HEK293 (cell line): ENCODE measurements at regions not wholly inside any gene's neighbourhood (a gene's known extent, or its start where the extent isn't known, plus 50 kb on each side); places are given as distances from the start of the nearest gene placed in this dataset.

ENCODE experiments used
- BCL6B ChIP-seq: fragments of 450-650 bp; formaldehyde crosslinking; IDR thresholded peaks from 2 replicates; pipeline ENCODE4 v1.5.1; 2017; ENCODE audit warnings: missing biosample characterization, missing genetic modification characterization
- CTCF ChIP-seq: fragments of 450-650 bp; formaldehyde crosslinking; IDR thresholded peaks from 2 replicates; pipeline ENCODE4 v1.5.1; 2016; ENCODE audit warnings: missing biosample characterization, missing genetic modification characterization
- GLI4 ChIP-seq: fragments of 450-650 bp; formaldehyde crosslinking; IDR thresholded peaks from 2 replicates; pipeline ENCODE4 v1.5.1; 2016; ENCODE audit warnings: missing biosample characterization, missing genetic modification characterization
- OVOL3 ChIP-seq: fragments of 450-650 bp; formaldehyde crosslinking; IDR thresholded peaks from 2 replicates; pipeline ENCODE4 v1.5.1; 2016; ENCODE audit warnings: missing biosample characterization, missing genetic modification characterization
- REST ChIP-seq: fragments of 450-650 bp; formaldehyde crosslinking; IDR thresholded peaks from 2 replicates; pipeline ENCODE4 v1.5.1; 2016; ENCODE audit warnings: missing biosample characterization, missing genetic modification characterization
- SETDB1 ChIP-seq: IDR thresholded peaks from one replicate; pipeline ENCODE4 v1.6.1; 2017; ENCODE audit warnings: mild to moderate bottlenecking, low read length, moderate library complexity, mixed read lengths; ENCODE audit not compliant: insufficient read length
- TCF7L2 ChIP-seq: IDR thresholded peaks from 2 replicates; pipeline ENCODE4 v1.6.1; 2011; ENCODE audit warnings: low read depth, mild to moderate bottlenecking, inconsistent platforms, low read length, moderate library complexity, borderline replicate concordance
- ZNF449 ChIP-seq: fragments of 450-650 bp; formaldehyde crosslinking; IDR thresholded peaks from 2 replicates; pipeline ENCODE4 v1.5.1; 2017; ENCODE audit warnings: missing biosample characterization, mild to moderate bottlenecking, missing genetic modification characterization, moderate library complexity
- ZNF473 ChIP-seq: fragments of 450-650 bp; formaldehyde crosslinking; IDR thresholded peaks from 2 replicates; pipeline ENCODE4 v1.5.1; 2017; ENCODE audit warnings: missing biosample characterization, missing genetic modification characterization
- ZNF747 ChIP-seq: fragments of 450-650 bp; formaldehyde crosslinking; IDR thresholded peaks from 2 replicates; pipeline ENCODE4 v1.5.1; 2016; ENCODE audit warnings: missing biosample characterization, missing genetic modification characterization
- ZNF768 ChIP-seq: fragments of 450-650 bp; formaldehyde crosslinking; IDR thresholded peaks from 2 replicates; pipeline ENCODE4 v1.5.1; 2018; ENCODE audit warnings: missing biosample characterization, mild to moderate bottlenecking, missing genetic modification characterization

- TF ChIP-seq REST (no peak), ZNF449 (tag by site-specific recombination) (no peak), GLI4 (tag by site-specific recombination) (no peak), CTCF (no peak), ZNF747 (tag by site-specific recombination) (no peak), BCL6B (tag by site-specific recombination) (no peak), ZNF768 (tag by site-specific recombination) (no peak), OVOL3 (no peak), ZNF473 (tag by site-specific recombination) (no peak), TCF7L2 (no peak), SETDB1 (no peak)
Observed at GRCh38 chr5:29051509-29051908, 2013.1 kb upstream of the CDH9 start.
